GM11168 (cell line): ENCODE measurements at regions not wholly inside any gene's neighbourhood (a gene's known extent, or its start where the extent isn't known, plus 50 kb on each side); places are given as distances from the start of the nearest gene placed in this dataset.

Experiments used
- in situ Hi-C: fragments of 300-500 bp; cut with MboI; formaldehyde crosslinking; loops from one replicate; pipeline ENCODE4 v1.12.0; 2022; ENCODE audit warnings: low sequenced_read_pairs; ENCODE audit not compliant: unreplicated experiment

DNA sequence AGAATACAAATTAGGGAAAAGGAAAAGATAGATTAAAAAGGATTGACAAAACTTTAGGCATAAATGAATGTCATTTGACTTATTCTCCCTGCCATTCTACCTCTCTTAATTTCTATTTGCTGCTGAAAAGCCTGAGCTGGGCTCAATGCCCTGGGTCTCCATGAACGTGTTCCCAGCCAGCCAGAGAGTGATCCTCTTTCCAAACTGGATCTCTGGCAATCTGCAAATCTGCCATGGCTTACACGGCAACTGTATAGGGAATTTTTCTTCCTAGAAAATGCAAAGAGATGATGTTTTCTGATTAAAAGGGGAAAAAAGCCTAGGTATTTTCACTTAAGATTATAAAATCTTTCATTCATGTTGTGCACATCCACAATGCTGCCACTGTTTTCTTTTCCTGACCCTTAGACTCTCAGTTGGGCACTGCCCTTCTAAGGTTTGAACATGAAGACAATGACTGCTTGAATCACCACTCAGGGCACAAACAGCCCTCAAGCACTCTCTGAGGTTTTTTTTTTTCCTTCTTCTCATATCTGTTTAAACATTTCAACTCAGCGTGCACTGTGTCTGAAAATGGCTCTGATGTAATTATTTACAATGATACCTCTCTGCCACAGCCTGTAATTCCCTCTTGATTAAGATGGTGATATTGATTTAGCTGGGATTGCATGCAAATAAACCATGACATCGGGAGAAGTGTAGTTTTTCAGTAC, 60.3 kb downstream of the DACT1 start:
- in situ Hi-C loops: no loop called here

DNA sequence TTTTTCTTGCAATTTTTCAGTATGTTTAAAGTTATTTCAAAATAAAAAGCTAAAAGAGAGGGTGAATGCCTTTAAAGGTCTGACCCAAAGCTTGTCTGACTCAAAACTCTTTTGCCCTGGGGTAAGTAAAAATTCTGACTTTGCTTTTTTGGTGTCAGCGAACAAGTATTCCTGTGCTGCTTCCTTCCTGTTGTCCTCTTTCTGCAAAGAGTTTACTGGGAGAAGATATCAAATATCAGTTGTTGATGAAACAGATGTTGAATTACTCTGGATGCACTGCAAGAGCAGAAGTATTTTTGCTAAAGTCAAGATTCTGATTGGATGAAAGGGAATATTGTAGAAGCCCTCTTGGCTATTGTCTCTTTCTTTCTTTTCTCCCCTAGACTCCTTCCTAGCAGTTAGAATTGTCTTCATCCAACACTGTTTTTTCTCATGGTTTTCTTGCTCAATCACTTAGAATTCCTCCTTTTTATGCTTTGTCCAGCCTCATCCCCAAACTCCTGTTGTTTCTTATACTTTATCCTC, 62.0 kb downstream of the DACT1 start:
- in situ Hi-C loops: no loop called here

DNA sequence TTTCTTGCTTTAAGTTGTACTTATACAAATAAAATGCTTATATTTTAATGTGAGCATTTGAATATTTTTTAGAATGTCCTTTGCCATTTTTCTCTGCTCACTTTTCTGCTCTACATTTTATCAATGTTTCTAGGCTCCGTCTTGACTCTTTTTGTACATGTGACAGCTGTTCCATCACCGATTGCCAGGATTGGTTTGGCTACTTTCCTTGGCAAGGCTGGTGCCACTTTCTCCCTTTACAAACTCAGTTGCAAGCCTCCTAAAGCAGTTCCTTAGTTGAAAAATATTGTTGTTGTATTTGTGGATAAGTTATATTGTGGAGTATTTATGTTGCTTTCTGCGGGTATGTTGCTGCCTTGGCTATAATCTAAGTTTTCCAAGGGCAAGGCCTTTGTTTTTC, 63.4 kb downstream of the DACT1 start:
- in situ Hi-C loops: no loop called here

DNA sequence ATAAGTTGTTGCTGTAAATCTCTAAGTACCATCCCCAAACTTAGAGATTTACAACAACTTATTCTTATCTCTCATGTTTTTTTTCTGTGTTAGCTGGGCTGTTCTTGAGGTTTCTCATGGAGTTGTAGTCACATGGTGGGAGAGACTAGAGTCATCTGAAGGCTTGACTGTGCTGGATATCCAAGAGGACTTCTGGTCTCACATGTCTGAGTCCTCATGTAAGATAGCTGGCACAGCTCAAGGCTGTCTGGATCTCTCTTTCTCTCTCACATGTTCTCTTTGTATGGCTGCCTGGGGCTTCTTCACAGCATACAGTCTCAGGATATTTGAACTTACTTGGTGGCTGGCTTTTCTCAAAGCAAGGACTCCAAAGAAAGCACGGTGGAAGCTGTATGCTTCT, 63.8 kb downstream of the DACT1 start:
- in situ Hi-C loops: no loop called here

DNA sequence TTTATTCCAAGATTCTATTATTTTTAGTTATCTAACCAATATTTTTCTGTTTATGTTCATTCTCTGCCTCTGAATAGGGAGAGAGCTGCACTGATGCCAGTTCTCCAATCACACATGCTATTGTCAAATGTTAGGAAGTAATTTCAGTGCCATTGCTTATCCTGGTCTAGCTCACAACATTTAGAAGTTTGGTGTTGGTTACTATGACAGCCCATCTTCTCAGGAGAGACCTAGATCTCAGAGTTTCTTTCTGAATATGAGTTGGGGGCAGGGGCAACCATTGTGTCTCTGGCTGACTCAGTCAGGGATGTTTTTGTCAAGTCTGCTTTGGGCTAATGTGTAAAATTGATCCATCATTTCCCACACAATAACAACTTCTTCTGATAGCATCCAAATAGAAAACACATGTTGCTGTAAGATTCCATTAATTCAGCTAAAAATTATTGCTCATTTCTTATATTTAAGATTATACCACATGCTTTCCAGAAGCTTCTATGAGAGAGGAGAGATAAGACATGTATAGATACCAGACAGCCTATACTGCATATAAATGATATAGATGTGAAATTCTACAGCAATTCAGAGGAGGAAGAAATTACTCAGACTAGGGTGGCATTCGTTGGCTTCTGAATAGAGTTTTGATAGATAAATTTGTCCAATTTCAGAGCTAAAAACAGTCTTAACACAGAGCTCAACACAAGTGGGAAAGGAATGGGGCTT, 64.8 kb downstream of the DACT1 start:
- in situ Hi-C loops: no loop called here

DNA sequence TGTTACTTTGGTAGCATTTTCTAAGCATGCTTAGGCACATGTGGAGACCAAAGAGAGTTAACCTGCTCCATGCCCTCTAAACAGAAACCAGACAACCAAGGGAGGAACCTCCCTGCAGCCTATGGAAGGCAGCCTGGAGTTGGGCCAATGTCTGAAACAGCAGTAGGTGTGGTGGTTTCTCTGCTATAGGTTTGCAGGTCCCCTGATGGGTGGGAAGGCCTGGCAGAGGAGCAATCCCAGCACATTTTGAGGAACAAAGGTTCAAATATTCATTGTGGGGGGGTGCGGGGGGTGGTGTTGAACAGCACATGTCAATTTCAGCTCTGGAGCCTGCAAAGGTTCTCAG, 65.4 kb downstream of the DACT1 start:
- in situ Hi-C loops: no loop called here

DNA sequence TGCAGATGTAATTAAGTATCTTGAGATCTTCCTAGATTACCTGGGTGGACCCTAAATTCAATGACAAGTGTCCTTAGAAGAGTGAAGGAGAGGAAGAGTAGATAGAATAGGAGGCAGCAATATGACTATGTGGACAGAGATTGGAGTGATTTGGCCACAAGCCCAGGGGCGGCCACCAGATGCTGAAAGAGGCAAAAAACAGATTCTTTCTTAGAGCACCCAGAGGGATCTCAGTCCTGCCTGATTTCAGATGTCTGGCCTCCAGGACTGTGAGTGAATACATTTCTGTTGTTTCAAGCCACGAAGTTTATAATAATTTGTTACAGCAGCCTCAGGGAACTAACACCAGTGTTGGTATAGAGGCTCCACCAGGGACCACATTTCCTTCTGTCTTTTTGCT, 67.3 kb downstream of the DACT1 start:
- in situ Hi-C loops: no loop called here

DNA sequence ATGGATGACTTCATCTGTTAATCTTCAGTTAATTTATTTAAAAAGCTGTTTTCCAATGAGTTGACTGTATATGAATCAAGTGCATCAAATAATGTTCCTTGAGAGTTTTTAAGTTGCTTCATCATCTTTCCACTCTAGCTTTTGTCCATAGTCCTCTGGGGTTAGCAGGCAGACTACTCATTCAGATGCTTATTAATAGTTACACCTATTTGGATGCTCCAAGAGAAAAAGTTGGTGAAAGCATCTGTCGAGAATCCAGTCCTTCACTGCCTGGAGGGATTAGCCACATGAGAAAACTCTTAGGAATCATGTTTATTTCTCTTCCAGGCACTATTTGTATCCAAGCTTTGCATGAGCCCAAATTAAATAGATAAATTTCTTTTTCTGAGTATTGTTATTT, 70.2 kb downstream of the DACT1 start:
- in situ Hi-C loops: no loop called here

DNA sequence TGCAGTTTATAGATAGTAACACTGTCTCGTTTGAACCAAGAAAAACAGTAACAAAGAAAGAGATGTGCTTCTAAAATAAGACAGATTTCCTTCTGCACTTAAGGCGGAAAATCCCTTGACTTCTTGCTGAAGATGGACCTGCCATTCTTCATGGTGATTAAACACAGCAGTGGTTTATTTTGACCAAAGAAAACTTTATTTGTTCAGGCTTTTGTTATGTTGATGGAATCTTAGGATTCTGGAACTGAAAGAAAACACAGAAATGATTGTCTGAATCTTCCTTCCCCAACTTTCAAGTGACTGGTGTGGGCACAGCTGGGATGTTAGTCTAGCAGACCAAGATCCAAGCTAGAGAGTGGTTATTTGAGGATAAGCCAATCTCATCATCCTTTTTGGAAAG, 72.2 kb downstream of the DACT1 start:
- in situ Hi-C loops: no loop called here

DNA sequence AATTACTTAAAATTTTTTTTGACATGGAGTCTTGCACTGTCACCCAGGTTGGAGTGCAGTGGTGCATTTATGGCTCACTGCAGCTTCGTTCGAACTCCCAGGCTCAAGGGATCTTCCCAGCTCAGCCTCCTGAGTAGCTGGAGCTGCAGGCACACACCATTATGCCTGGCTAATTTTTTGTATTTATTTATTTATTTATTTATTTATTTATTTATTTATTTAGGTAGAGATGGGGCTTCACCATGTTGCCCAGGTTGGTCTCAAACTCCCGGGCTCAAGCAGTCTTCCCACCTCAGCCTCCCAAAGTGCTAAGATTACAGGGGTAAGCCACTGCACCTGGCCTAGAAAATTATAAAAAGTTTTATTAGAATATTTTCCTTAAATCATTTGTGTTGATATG, 73.6 kb downstream of the DACT1 start:
- in situ Hi-C loops: no loop called here

DNA sequence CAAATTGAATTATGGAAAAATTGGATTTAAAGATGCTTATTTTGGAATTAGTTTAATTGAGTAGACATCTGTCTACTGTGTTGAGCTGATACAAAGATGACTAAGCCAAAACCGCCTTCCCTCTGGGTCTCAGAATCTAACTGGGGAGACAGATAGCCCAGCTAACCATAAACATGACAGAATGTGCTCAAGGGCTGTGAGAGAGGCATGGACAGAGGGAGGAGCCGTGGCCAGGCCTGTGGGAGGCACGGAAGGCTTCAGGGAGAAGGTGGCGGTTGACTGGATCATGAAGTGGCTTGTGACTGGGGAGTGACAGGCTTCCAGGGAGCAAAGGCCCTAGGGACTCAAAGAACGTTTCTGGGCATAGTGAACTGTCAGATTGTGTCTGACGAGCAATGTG, 74.6 kb downstream of the DACT1 start:
- in situ Hi-C loops: no loop called here

DNA sequence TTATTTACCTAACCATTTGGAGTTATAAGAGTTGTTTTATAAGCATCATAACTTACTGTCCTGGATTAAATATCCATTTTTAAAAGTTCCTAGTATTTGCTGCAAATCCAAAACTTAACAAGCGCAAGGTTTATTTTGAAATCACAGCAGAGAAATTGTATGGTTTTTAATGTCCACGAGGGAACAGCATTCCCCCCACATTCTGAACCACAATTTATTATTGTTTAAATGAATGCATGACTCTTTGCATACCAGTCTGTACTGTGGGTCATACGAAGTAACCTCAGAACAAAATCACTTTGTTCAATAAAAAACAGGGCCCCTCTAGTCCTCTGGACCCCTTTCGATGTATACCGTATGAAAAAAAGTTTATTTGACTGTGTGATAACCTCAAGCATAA, 75.9 kb downstream of the DACT1 start:
- in situ Hi-C loops: no loop called here

DNA sequence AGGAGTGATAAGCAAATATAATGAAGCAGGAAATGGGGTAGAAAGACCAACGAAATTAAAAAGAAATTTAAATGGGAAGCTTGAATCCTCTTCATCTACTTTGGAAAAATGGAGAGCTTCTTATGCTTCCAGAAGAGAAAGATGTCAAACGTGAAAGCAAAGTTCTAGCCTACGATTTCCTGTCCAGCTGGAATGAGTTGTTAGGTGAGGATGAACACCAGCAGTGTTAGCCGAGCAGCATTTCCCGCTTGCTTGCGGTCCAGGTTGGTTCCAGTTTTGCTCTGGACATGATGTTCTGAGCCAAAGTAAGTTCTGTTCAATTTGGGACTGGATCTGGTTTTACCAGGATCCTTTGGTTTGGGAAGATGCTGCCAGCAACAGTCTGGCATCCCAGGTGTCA, 78.9 kb downstream of the DACT1 start:
- in situ Hi-C loops: no loop called here

DNA sequence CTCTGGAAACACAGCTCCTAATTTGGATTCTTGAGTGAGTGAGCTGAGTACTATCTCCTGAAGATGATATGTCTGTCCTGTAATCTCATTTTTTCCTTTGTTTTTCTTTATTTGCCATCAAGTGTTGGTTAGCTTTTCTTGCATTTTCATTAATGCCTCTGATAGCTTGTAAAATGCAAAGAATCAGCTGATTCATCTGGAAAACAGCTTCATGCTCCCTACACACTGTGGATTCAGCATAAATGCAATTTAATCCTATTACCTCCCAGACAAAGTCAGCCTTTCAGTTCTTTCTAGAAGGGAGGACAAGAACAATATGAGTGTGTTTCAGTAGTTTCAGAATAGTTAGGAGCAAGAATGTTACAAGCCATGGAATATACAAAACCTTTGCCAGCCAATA, 79.4 kb downstream of the DACT1 start:
- in situ Hi-C loops: no loop called here

DNA sequence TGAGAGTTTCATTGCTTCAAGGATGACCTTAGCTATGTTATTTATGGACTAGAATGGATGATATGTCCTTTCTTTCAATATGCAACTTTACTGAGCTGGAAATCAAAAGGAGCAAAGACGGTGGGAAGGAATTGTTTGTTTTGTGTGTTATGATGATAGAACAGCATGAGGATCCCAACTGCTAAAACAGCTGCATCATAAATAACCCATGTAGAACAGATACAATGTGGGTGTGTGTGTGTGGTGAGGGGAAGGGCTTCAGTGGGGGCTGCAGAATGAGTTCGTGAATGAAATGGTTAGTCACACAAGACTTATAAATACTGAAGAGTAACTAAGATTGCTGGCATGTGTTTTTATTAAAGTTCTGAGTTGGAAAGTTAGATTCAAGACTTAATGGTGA, 80.1 kb downstream of the DACT1 start:
- in situ Hi-C loops: no loop called here

DNA sequence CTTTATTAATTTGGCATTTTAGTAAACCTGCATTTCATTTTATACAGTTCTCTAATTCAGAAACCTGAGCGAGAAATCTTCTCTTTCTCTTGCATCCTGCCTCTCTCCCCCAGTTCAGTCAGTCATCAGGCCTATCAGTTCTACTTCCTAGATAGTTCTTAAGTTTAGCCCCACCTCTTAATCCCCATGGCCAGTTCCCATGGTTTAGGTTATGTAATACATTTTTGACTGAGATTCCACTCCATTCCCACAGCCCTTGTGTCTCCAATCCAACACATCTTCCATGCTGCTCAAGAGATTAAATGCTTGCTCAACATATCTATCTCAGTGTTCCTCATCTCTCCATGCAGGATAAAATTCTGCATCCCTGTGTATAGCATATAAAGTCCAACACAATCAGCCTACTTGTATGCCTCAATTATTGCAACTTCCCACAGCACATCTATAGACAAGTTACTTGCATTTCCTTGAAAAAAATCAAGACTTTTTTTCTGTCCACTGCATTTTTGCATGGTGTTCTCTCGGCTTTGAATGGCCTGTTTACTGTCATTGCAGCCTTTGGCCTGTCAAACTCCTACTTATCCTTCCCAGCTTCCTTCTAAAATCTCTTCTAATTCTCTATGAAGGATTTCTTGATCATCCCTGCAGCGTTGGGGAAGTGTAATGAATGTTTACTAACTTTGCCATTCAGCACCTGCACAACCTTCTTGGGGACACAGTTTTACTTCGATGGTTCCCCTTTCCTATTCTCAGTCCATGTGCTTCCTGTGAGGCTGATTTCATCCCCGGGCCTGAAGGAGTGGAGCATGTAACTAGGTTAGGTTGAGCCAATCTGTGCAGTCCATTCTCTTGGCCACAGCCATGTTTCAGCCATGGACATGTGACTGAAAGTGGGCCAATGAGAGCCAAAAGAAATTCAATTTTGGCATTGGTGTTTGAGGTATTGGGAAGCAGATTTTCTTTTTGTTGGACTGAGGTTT, 80.8 kb downstream of the DACT1 start:
- in situ Hi-C loops: no loop called here

DNA sequence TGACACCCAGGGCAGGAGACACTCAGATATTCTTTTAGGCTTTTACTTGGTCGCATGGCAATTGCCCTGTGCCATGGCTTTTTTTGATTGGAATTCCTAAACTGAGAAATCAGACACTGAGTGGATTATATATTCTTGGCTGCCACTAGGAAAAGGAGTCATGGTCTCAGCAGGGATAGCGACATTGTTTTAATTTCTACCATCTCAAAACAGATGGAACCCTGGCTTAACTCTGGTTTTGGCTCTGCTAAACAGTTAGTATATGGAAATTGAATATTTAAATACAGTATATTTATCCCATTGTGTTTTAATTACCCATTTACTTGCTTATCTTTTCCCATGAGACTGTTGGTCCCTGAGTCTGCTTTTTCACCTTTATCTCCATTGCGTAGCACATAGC, 84.0 kb downstream of the DACT1 start:
- in situ Hi-C loops: no loop called here

DNA sequence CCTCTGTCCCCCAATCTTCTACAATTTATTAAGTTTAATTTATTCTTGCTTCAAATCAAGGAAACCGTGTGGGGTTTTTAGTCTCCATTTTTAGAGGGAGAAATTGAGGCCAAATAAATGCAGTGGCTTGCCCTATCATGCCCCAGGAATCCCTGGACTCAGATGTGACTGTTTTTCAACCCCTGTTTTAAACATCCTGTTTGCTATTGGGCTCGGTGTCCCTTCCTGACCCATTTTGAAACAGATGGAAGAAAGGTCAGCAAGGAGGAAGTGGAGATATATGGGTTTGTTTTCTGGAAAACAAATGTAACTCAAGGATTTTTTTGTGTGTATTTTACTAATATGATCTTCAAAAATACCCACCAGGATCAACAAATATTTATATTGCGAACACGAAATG, 84.7 kb downstream of the DACT1 start:
- in situ Hi-C loops: no loop called here

DNA sequence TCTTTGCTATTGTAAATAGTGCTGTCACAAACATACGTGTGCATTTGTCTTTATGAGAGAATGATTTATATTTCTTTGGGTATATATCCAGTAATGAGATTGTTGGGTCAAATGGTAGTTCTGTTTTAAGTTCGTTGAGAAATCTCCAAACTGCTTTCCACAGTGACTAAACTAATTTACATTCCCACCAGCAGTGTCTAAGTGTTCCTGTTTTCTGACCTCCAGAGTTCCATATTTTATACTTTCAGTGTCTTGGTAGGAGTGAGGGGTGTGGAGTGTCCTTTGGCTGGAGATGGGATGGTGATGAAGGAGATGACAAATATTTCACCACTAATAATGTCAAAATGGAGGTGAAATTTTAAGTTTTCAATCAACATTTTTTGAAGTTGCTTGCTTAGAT, 86.4 kb downstream of the DACT1 start:
- in situ Hi-C loops: no loop called here

DNA sequence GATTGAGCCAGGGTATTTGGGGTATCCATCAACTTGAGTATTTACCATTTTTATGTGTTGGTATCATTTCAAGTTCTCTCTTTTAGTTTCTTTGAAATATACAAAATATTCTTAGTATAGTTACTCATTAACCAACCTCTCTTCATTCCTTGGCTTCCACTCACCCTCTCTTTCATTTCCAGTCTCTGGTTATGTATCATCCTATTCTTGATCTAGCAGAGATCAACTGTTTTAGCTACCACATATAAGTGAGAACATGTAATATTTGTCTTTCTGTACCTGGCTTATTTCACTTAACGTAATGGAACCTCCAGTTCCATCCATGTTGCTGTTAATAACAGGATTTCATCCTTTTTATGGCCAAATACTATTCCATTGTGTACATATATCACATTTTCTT, 86.9 kb downstream of the DACT1 start:
- in situ Hi-C loops: no loop called here

DNA sequence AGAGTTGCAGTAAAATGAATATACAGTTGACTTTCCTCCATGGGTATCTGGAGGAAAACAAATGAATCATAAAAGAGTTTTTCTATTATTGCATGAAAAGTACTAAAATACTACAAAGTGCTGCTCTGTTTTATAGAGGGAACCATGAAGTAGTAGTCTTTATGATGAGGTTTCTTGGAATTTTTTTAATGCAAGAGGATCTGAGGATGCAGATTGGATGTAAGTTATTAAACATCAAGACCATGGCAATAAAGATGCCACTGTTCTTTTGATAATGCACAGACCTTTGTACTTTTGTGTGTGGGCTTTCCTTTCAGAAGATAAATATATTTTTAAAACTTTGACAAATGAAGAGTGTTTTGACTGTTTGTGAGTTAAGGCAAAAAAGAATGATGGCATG, 87.5 kb downstream of the DACT1 start:
- in situ Hi-C loops: no loop called here
